ENCODE measurements at regions not wholly inside any gene's neighbourhood (a gene's known extent, or its start where the extent isn't known, plus 50 kb on each side); places are given as distances from the start of the nearest gene placed in this dataset.

DNA sequence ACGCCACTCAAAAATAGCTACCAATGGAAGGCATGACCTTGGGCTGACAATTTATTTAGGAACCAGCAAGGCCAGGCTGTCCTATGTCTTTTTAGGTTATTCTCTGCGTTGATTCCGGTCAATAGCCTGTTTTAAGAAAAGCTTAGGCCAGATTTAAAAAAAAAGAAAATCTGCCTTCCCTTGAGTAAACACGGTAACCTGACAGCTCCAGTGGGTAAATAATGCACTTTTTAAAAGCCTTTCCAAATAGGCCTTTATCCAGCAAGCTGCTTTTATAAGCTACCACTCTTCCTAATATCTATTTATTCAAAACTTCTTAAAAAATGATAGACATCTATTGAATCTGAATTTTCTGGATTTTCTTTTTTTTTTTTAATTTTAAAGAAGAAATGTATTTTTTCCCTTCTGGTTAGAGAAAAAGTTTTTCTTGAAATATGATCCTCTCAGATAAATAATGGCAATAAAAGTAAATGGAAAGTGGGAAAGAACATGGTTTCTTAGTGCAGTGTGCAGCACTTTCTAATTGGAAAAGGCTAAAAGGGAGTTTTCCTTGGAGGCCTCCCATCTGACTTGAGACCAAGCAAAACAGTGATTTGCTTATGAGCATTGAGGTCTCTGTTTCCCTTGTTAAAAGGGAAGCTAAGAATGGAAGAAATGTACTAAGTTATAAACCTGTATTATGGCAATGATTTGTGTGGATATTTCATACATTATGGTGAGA, 281.0 kb upstream of the RUNX1 start:
- no peak for DNase-seq (ENCODE audit: low read depth in 2 of 3, low spot score in 1 of 3)

GRCh38 chr21:35328856-35329455, 279.9 kb upstream of the RUNX1 start:
- no peak for DNase-seq (ENCODE audit: low read depth in 2 of 3, low spot score in 1 of 3)

- no peak for DNase-seq (ENCODE audit: low read depth in 2 of 3, low spot score in 1 of 3)
These were observed 277.6 kb upstream of the RUNX1 start for GRCh38 chr21:35326677-35327076.

- DNase-seq (ENCODE audit: low read depth in 2 of 3, low spot score in 1 of 3) = no peak
These were observed 276.9 kb upstream of the RUNX1 start for GRCh38 chr21:35325953-35326352.

GRCh38 chr21:35324372-35325220, 275.5 kb upstream of the RUNX1 start:
- no peak for DNase-seq (ENCODE audit: low read depth in 2 of 3, low spot score in 1 of 3)

DNA sequence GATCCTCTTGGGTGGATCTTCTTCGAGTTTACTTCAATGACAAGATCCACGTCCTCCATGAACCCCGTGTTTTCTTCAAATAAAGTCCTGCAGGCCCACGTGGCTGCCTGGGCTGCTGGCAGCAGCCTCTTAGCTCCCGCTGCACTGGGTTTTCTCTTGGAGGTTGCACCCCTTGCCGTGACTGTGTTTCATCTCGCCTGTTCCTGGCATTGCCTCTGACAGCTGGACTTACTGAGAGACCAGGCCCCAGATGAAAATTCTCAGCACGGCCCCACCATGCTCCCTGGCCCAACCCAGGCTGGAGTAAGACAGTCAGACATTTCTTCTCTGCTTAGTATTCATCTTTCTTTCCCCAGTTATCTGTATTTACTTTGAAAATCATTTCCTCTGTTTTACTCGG, 274.8 kb upstream of the RUNX1 start:
- no peak for DNase-seq (ENCODE audit: low read depth in 2 of 3, low spot score in 1 of 3)

DNA sequence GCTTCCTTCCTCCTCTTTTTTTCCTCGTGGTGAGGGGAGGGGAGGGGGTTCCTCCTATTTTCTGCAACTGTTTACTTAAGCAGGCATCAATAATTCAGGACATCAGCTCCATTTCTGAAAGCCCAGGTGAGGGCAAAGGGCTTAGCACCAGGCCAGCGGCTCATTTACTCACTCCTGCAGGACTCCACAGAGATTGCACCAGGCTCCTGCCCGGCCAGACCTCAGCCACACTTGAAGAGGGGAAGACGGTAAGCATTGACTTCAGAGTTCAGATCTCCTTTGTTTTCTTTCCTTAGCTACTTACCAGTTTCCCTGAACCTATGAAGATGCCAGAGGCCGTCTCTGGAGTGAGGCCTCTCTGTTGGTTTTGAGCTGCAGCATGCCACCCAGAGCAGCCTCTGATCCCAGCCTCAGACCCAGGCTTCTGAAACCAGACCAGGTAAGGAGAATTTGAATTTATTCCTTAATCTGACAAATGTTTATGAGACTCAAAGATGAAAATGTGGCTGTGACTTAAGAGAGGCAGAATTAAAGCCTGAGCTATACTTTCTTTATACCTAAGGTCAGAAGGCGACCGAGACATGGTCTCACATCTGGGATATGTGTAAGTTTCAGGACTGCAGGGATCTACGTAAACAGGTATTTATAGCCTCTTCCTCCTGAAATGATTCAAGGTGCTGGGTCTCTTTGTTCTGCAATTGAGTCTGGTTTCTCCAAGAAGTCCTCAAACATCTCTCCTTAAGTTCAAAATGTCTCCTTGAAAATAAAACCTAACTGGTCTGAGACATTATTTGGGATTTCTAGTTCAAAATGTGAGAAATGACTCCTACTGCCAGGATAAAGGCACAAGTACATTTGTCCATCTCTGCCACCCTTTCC, 272.5 kb upstream of the RUNX1 start:
- DNase-seq (ENCODE audit: low read depth in 2 of 3, low spot score in 1 of 3) = no peak

- no peak for DNase-seq (ENCODE audit: low read depth in 2 of 3, low spot score in 1 of 3)
These were observed 270.7 kb upstream of the RUNX1 start for GRCh38 chr21:35319684-35320283.

GRCh38 chr21:35316933-35317332, 267.8 kb upstream of the RUNX1 start:
- no peak for DNase-seq (ENCODE audit: low read depth in 2 of 3, low spot score in 1 of 3)

- no peak for DNase-seq (ENCODE audit: low read depth in 2 of 3, low spot score in 1 of 3)
These were observed 267.4 kb upstream of the RUNX1 start for GRCh38 chr21:35316456-35316855.

DNA sequence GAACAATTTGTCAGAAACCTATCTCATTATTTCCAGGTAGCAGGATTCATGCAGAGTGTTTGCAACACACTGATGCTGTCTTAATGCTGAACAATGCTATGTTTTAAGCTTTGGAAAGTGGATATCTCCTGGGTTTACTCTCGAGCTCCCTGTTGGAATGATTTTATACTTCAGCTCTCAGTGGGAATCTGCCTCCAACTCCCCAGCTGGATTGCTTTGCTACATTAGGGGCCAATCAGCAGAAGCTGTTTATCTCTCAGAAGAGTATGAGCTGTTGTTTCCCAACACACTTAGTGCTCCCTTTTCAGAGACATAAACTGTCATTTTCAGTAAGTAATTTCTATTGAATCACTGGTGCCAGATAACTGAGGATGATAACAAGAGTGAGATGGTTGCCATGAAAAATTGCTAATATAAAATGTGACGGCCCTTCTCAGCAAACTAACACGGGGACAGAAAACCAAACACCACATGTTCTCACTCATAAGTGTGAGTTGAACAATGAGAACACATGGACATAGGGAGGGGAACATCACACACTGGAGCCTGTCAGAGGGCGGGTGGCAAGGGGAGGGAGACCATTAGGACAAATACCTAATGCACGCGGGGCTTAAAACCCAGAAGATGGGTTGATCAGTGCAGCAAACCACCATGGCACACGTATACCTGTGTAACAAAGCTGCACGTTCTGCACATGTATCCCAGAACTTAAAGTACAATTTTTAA, 265.9 kb upstream of the RUNX1 start:
- no peak for DNase-seq (ENCODE audit: low read depth in 2 of 3, low spot score in 1 of 3)

DNA sequence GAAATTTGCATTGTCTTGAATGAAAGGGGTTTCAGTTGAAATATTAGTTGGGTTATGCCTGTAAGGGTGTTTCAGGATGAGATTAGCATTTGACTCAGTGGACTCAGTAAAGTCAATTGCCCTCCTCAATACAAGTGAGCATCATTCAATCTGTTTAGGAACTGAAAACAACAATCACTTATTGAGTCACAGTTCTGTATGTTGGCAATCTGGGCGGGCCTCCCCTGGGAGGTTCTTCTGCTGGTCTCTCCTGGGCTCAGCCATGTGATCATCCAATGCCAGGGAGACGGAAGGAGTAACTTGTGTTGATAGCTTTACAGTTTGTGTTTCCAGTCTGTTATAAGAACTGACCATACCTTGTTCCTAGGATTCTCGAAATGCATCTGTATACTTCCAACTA, 262.9 kb upstream of the RUNX1 start:
- no peak for DNase-seq (ENCODE audit: low read depth in 2 of 3, low spot score in 1 of 3)

GRCh38 chr21:35309316-35309715, 260.2 kb upstream of the RUNX1 start:
- no peak for DNase-seq (ENCODE audit: low read depth in 2 of 3, low spot score in 1 of 3)

DNA sequence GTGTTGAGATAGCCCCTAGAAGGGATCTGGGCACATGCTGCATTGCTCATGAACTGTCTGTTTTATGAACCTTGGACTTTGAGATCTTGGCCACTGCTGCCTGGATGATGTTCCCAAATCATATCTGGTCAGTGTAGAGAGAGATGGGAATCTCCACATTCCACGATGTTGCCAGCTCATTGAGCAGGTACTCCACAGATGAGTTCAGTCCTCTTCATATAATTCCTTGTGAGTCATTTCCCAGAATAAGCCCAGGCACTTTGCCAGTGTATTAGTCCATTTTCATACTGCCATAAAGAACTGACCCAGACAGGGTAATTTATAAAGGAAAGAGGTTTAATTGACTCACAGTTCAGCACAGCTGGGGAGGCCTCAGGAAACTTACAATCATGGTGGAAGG, 254.0 kb upstream of the RUNX1 start:
- DNase-seq (ENCODE audit: low read depth in 2 of 3, low spot score in 1 of 3) = no peak

GRCh38 chr21:35298757-35299156, 249.7 kb upstream of the RUNX1 start:
- no peak for DNase-seq (ENCODE audit: low read depth in 2 of 3, low spot score in 1 of 3)

DNA sequence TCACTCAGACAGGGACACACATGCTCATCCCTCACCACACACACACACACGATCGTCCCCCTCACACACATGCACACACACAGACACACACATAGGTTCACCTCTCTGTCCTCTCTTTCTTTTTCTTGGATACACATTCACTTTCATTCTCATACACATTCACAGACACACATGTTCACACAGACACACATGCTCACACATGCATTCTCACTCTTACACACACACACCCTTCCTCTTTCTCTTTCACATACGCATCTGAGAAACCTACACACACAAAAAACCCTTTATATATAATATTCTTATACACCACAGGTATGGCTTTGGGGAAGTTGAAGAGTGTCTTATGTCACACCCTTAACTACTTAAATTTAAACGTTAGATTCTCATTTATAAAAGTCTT, 248.6 kb upstream of the RUNX1 start:
- DNase-seq (ENCODE audit: low read depth in 2 of 3, low spot score in 1 of 3) = no peak

GRCh38 chr21:35294231-35294898, 245.3 kb upstream of the RUNX1 start:
- DNase-seq (ENCODE audit: low read depth in 2 of 3, low spot score in 1 of 3) = no peak

DNA sequence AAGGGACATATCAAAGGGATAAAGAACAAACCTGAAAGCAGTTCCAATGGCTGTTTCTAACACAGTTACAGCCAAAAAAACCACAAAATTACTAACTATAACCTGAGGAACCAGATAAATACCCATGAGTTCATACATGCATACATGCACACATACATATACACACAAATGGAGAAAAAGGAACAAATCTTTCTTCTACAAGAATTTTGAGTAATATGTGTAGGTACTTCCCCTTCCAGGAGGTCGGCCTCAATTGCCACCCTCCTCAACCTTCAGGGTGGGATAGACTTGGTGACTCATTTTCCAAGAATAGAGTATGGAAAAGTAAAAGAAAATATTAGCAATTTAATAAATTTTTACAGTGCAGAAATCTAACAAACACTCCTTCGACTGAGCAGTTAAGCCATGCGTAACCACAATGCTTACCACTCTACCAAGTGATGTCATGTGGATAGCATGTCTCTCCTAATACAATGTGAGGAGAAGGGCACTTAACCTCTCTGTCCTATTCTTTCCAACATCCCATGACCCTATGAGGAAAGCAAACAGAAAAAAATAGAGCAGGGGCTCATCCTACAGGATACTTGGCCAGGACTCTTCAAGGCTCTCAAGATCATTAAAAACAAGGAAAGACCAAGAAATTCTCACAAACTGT, 243.0 kb upstream of the RUNX1 start:
- no peak for DNase-seq (ENCODE audit: low read depth in 2 of 3, low spot score in 1 of 3)

- no peak for DNase-seq (ENCODE audit: low read depth in 2 of 3, low spot score in 1 of 3)
These were observed 241.9 kb upstream of the RUNX1 start for GRCh38 chr21:35291034-35291433.
